ENCODE measurements at regions not wholly inside any gene's neighbourhood (a gene's known extent, or its start where the extent isn't known, plus 50 kb on each side); places are given as distances from the start of the nearest gene placed in this dataset.

GRCh38 chr4:11687727-11688126, 259.0 kb upstream of the HS3ST1 start:
- no peak for TF ChIP-seq CTCF (IDR thresholded peaks at IDR 0.05)
- TF ChIP-seq POLR2A (IDR thresholded peaks at IDR 0.05): no peak
